WTC11 (cell line): ENCODE measurements at regions not wholly inside any gene's neighbourhood (a gene's known extent, or its start where the extent isn't known, plus 50 kb on each side); places are given as distances from the start of the nearest gene placed in this dataset.

Experiments used
- CBFB ChIP-seq: sonication (generic); formaldehyde crosslinking; IDR thresholded peaks from 2 replicates; pipeline ENCODE4 v1.8.1; 2022; ENCODE audit warnings: mild to moderate bottlenecking, low read depth, missing genetic modification reagents
- CREB1 ChIP-seq: sonication (generic); formaldehyde crosslinking; IDR thresholded peaks from 2 replicates; pipeline ENCODE4 v1.8.0; 2023; ENCODE audit warnings: mild to moderate bottlenecking, missing genetic modification reagents
- CTCF ChIP-seq: fragments of 200-600 bp; IDR thresholded peaks from 2 replicates; pipeline ENCODE4 v1.8.0; 2022; ENCODE audit warnings: antibody characterized with exemption
- E2F1 ChIP-seq: sonication (generic); formaldehyde crosslinking; IDR thresholded peaks from 2 replicates; pipeline ENCODE4 v1.8.0; 2022; ENCODE audit warnings: mild to moderate bottlenecking, missing genetic modification reagents
- E2F4 ChIP-seq: sonication (generic); formaldehyde crosslinking; IDR thresholded peaks from 2 replicates; pipeline ENCODE4 v1.8.1; 2022; ENCODE audit warnings: low read depth, mild to moderate bottlenecking, moderate library complexity, missing genetic modification reagents, borderline replicate concordance
- ESRRA ChIP-seq: sonication (generic); formaldehyde crosslinking; IDR thresholded peaks from 2 replicates; pipeline ENCODE4 v1.8.1; 2022; ENCODE audit warnings: mild to moderate bottlenecking, missing genetic modification reagents, borderline replicate concordance
- MAX ChIP-seq: sonication (generic); formaldehyde crosslinking; IDR thresholded peaks from 2 replicates; pipeline ENCODE4 v1.8.0; 2022; ENCODE audit warnings: mild to moderate bottlenecking, missing genetic modification reagents
- PRRX2 ChIP-seq: fragments of 250-450 bp; sonication (Bioruptor Pico); IDR thresholded peaks from 2 replicates; pipeline ENCODE4 v1.8.0; 2021; ENCODE audit warnings: mild to moderate bottlenecking
- RELA ChIP-seq: sonication (generic); formaldehyde crosslinking; IDR thresholded peaks from 2 replicates; pipeline ENCODE4 v1.8.1; 2022; ENCODE audit warnings: missing genetic modification reagents, mild to moderate bottlenecking, borderline replicate concordance
- USF1 ChIP-seq: sonication (generic); formaldehyde crosslinking; IDR thresholded peaks from 2 replicates; pipeline ENCODE4 v1.8.0; 2022; ENCODE audit warnings: mild to moderate bottlenecking, missing genetic modification reagents
- ZBTB21 ChIP-seq: sonication (generic); formaldehyde crosslinking; IDR thresholded peaks from 2 replicates; pipeline ENCODE4 v1.8.1; 2023; ENCODE audit warnings: mild to moderate bottlenecking, missing genetic modification reagents, borderline replicate concordance

GRCh38 chr1:29696656-29697390 lies 460.5 kb downstream of the PTPRU start:
- TF ChIP-seq ESRRA (CRISPR knock-in tag): no peak
- no peak for TF ChIP-seq CTCF
- no peak for TF ChIP-seq E2F1
- TF ChIP-seq USF1 (CRISPR knock-in tag): no peak
- no peak for TF ChIP-seq MAX (CRISPR knock-in tag)
- TF ChIP-seq CBFB (CRISPR knock-in tag): no peak
- no peak for TF ChIP-seq CREB1 (CRISPR knock-in tag)
- no peak for TF ChIP-seq RELA (CRISPR knock-in tag)
- TF ChIP-seq ZBTB21: no peak
- TF ChIP-seq E2F4 (CRISPR knock-in tag): no peak
- TF ChIP-seq PRRX2: no peak
